ENCODE measurements at regions not wholly inside any gene's neighbourhood (a gene's known extent, or its start where the extent isn't known, plus 50 kb on each side); places are given as distances from the start of the nearest gene placed in this dataset.
A peak's percentile ranks its signal among the peaks of the same experiment; 100 is the strongest.

GRCh38 chr6:149149653-149150052 is 167.9 kb upstream of the TAB2 start:
- no peak for DNase-seq (ENCODE audit: low read depth in 2 of 3, low spot score in 2 of 3)

- DNase-seq (ENCODE audit: low read depth in 2 of 3, low spot score in 2 of 3): no peak
Measured at GRCh38 chr6:149150301-149150700, 167.2 kb upstream of the TAB2 start.

GRCh38 chr6:149150801-149151398 is 166.6 kb upstream of the TAB2 start:
- DNase-seq (ENCODE audit: low read depth in 2 of 3, low spot score in 2 of 3): peak in 1 of 3 experiments; percentile 28

- DNase-seq (ENCODE audit: low read depth in 2 of 3, low spot score in 2 of 3): no peak
Measured at GRCh38 chr6:149152521-149152920, 165.0 kb upstream of the TAB2 start.

- DNase-seq (ENCODE audit: low read depth in 2 of 3, low spot score in 2 of 3): no peak
Measured at GRCh38 chr6:149153100-149153499, 164.4 kb upstream of the TAB2 start.

- no peak for DNase-seq (ENCODE audit: low read depth in 2 of 3, low spot score in 2 of 3)
Measured at GRCh38 chr6:149153693-149154092, 163.8 kb upstream of the TAB2 start.

- DNase-seq (ENCODE audit: low read depth in 2 of 3, low spot score in 2 of 3): no peak
Measured at GRCh38 chr6:149154261-149154821, 163.2 kb upstream of the TAB2 start.

- no peak for DNase-seq (ENCODE audit: low read depth in 2 of 3, low spot score in 2 of 3)
Measured at GRCh38 chr6:149157126-149157525, 160.4 kb upstream of the TAB2 start.

GRCh38 chr6:149158076-149158475 is 159.4 kb upstream of the TAB2 start:
- DNase-seq (ENCODE audit: low read depth in 2 of 3, low spot score in 2 of 3): no peak

- no peak for DNase-seq (ENCODE audit: low read depth in 2 of 3, low spot score in 2 of 3)
Measured at GRCh38 chr6:149160943-149161342, 156.6 kb upstream of the TAB2 start.

GRCh38 chr6:149162924-149163323 is 154.6 kb upstream of the TAB2 start:
- DNase-seq (ENCODE audit: low read depth in 2 of 3, low spot score in 2 of 3): no peak

- DNase-seq (ENCODE audit: low read depth in 2 of 3, low spot score in 2 of 3): no peak
Measured at GRCh38 chr6:149164199-149164750, 153.2 kb upstream of the TAB2 start.

GRCh38 chr6:149166336-149166735 is 151.2 kb upstream of the TAB2 start:
- DNase-seq (ENCODE audit: low read depth in 2 of 3, low spot score in 2 of 3): no peak

GRCh38 chr6:149166747-149167146 is 150.8 kb upstream of the TAB2 start:
- DNase-seq (ENCODE audit: low read depth in 2 of 3, low spot score in 2 of 3): no peak

- DNase-seq (ENCODE audit: low read depth in 2 of 3, low spot score in 2 of 3): no peak
Measured at GRCh38 chr6:149168968-149169367, 148.5 kb upstream of the TAB2 start.

GRCh38 chr6:149169761-149170511 is 147.6 kb upstream of the TAB2 start:
- no peak for DNase-seq (ENCODE audit: low read depth in 2 of 3, low spot score in 2 of 3)

- no peak for DNase-seq (ENCODE audit: low read depth in 2 of 3, low spot score in 2 of 3)
Measured at GRCh38 chr6:149170564-149171452, 146.7 kb upstream of the TAB2 start.

- DNase-seq (ENCODE audit: low read depth in 2 of 3, low spot score in 2 of 3): no peak
Measured at GRCh38 chr6:149173222-149173621, 144.3 kb upstream of the TAB2 start.

GRCh38 chr6:149174962-149175361 is 142.6 kb upstream of the TAB2 start:
- no peak for DNase-seq (ENCODE audit: low read depth in 2 of 3, low spot score in 2 of 3)

GRCh38 chr6:149176971-149177667 is 140.4 kb upstream of the TAB2 start:
- DNase-seq (ENCODE audit: low read depth in 2 of 3, low spot score in 2 of 3): no peak

GRCh38 chr6:149179431-149179830 is 138.1 kb upstream of the TAB2 start:
- DNase-seq (ENCODE audit: low read depth in 2 of 3, low spot score in 2 of 3): no peak

Data from activated CD8-positive, alpha-beta memory T cell treated with anti-CD3 and anti-CD28 coated beads for 48 hours (primary cell).